Fibroblast of skin of left quadriceps (primary cell): ENCODE measurements at regions not wholly inside any gene's neighbourhood (a gene's known extent, or its start where the extent isn't known, plus 50 kb on each side); places are given as distances from the start of the nearest gene placed in this dataset.

Source experiments
- DNase-seq, 2 experiments: peaks; one replicate each; pipeline ENCODE4 v3.0.0-alpha.2; 2013; ENCODE audit warnings: low read depth in 2 of 2

GRCh38 chr3:110528305-110529121, 543.1 kb upstream of the NECTIN3 start:
- DNase-seq: no peak

DNA sequence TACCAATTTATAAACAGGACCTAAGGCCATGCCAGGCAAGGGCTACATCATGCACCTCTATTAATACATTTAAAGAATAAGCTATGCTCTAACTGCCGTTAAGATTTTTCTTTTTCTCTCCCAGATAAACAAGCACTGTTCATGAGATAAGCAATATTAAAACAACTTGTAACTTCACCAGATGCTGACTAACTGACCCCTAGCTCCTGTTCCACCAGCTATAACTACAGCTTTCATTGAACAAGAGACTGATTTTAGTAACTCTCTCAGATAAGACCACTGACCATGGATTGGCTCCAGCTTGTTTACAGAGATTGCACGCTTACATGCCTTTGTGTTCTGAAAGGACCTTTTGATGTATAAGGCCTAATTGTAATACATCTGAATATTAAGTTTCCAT, 540.7 kb upstream of the NECTIN3 start:
- DNase-seq: no peak

GRCh38 chr3:110533089-110533488, 538.5 kb upstream of the NECTIN3 start:
- DNase-seq: no peak

DNA sequence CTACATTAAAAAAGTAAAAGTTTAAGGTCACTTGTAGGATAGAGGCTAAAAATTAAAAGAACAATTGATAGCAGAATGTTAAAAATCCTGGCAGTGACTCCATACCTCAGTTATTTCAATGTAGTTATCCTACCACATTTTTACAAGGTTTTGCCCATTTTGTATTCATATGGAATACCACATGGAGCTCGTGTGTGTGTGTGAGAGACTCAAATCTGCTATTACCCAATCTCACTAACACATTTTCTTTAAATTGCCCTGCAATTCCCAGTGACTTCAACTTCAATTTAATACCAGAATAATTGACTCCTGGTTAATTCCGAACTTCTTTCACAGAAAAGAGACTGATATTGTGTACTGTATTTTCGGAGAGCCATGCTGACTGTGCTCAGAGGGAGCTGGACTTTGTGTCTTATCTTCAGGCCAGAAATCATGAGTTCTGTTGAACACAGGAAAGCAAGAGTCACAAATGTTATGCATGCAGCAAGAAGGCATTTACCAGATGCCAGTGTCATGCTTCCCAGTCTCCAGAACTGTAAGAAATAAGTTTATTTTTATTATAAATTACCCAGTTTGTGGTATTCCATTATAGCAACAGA, 529.0 kb upstream of the NECTIN3 start:
- peak; percentile 37 to 39 for DNase-seq

DNA sequence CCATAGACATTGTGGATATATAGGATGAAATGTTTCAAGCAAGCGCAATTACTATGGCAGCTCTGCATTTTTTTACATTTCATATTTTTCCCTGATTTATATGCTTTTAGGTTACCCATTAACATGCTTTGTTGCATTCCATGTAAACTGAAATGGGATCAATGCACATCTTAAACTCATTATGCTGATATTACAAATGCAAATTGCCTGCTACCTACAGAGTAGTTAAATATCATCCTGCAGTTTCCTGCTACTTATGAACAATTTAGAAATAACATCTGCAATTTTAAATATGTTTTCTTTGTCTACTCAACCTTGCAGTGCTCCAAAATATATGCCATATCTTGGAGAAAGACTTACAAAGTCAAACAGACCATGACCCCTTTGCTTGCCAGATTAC, 526.9 kb upstream of the NECTIN3 start:
- DNase-seq: no peak

- no peak for DNase-seq
Observed at GRCh38 chr3:110550511-110550910, 521.1 kb upstream of the NECTIN3 start.

DNA sequence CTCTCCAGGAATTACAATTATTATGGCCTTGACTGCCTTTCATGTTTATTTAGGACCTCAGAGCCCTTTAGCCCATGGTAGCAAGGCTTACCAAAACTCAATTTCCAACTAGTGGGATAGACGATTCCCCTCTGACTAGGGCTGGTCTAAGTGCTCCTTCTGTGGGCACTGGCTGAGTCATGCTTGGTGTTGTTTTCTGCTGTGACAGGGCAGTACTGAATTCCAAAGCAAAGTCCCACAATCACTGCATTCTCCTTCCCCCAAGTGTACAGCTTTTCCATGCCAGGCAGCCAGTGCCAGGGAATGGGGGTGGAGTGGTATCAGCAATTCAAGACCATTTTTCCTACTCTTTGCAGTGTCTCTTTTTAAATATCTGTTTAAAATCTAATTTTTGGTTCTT, 509.0 kb upstream of the NECTIN3 start:
- DNase-seq: no peak

DNA sequence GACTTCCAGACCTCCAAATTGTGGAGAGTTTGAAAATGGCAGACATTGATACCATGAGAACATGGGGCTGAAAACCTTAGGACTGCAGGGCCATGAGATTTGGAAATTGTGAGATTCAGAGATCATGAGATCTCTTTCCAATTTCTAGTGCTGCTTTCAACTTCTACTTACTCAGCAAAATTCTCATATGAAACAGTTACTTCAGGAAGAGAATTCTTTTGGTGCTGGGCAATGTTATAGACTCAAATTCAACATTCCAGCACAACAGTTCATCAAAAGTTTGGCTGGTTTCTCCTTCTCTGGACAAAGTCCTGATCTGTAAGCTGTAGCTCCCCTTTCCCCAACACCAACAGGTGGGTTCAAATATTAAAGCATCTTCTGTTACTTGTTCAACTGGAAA, 506.9 kb upstream of the NECTIN3 start:
- no peak for DNase-seq

GRCh38 chr3:110567029-110567428, 504.6 kb upstream of the NECTIN3 start:
- DNase-seq: no peak

GRCh38 chr3:110568246-110568645, 503.4 kb upstream of the NECTIN3 start:
- peak; percentile 78 to 84 for DNase-seq

DNA sequence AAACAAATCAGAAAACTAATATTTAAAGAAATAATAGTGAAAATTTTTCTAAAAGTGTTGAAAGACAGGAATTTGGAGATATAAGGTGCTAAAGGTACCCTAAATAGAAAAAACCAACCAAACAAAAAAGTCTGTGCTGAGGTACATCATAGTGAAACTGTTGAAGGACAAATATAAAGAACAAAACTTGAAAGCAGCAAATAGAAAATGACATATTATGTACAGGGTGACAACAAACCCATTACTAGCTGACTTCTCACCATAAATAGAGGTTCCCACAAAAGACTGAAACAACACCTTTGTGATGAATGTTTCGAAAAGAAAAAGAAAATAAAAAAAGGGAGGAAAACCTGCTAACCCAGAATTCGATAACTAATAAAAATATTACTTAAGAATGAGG, 502.5 kb upstream of the NECTIN3 start:
- no peak for DNase-seq

- DNase-seq: no peak
Observed at GRCh38 chr3:110575702-110576101, 495.9 kb upstream of the NECTIN3 start.

- DNase-seq: peak; percentile 92
Observed at GRCh38 chr3:110576960-110577359, 494.7 kb upstream of the NECTIN3 start.

GRCh38 chr3:110577854-110578253, 493.8 kb upstream of the NECTIN3 start:
- DNase-seq: peak in 1 of 2 experiments; percentile 38

DNA sequence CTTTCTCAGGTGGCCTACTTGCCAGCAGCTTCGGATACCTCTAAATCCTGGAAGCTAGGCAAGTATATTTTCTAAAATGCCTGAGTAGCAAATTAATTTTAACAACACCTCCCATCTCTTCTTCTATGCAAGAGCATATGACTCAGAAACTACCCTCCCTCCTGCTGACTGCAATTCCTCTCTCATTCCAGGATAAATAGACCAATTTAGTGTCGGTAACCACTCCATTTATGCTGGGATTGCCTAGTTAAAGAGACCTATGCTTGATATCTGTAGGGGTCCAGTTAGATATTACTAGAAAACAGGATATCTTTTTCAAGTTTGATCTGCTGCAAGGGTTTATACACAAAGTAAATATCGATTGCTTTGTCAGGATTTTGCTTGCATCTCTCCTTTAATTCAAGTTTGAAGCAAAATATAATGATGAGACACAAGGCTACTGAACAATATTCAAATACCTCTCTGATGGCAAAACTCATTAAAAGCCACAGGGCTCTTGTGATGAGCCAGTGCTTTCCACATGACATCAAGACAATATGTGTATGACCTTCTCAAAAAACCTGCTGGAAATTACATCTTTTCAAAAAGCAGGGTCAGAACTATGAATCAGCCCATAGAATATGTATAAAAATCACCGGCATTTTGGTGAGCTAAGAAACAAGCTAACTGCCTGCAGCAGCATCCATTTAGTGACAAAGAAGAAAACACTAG, 491.6 kb upstream of the NECTIN3 start:
- peak; percentile 37 to 44 for DNase-seq

- no peak for DNase-seq
Observed at GRCh38 chr3:110583373-110583935, 488.2 kb upstream of the NECTIN3 start.

GRCh38 chr3:110588906-110589305, 482.7 kb upstream of the NECTIN3 start:
- DNase-seq: no peak

GRCh38 chr3:110589341-110589740, 482.3 kb upstream of the NECTIN3 start:
- no peak for DNase-seq

DNA sequence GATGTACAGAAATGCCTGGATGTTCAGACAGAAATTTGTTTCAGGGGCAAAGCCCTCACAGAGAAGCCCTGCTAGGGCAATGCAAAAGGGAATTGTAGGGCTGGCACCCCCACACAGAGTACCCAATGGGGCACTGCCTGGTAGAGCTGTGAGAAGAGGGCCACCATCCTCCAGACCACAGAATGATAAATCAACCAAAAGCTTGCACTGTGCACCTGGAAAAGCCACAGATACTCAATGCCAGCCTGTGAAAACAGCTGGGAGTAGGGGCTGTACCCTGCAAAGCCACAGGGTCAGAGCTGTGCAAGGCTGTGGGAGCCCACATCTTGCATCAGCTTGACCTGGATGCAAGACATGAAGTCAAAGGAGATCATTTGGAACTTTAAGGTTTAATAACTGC, 477.9 kb upstream of the NECTIN3 start:
- DNase-seq: no peak

- DNase-seq: peak; percentile 69 to 72
Observed at GRCh38 chr3:110598847-110599490, 472.6 kb upstream of the NECTIN3 start.

GRCh38 chr3:110608566-110608965, 463.1 kb upstream of the NECTIN3 start:
- DNase-seq: peak; percentile 30 to 32

- no peak for DNase-seq
Observed at GRCh38 chr3:110612045-110612444, 459.6 kb upstream of the NECTIN3 start.
